ENCODE measurements at regions not wholly inside any gene's neighbourhood (a gene's known extent, or its start where the extent isn't known, plus 50 kb on each side); places are given as distances from the start of the nearest gene placed in this dataset.
A peak's percentile ranks its signal among the peaks of the same experiment; 100 is the strongest.

DNA sequence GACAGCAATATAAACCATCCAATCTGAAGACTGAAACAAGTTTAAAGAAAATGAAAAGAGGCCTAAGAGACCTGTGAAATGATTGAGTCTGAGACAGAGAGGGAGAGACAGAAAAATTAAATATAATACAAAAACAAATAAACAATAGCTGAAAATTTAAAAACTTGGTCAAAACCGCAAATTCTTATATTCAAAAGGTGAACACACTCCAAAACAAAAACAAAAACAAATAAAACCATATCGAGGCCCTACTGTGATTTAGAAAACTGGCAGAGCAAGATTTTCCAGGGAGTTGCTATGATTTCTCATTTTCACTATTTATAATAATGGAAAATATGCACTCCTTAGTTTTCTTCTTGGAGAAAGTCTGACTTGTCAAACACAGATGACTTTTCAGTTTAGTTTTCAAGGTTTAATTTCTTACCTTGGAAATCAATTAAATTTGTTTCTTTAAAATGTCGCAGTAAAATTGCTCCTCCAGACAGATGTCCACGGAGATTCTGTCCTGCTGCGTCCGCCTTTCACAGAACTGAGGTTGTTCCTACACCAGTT, 1420.3 kb downstream of the UQCRFS1 start:
- Histone ChIP-seq H3K36me3 (no peaks in the 10 kb centered on the region), H3K9me3 (no peaks in the 10 kb centered on the region), H3K27me3 (no peaks in the 10 kb centered on the region), H3K4me3 (peak overlapping the region; percentile 66 to 78), H3K27ac (peak overlapping the region; percentile 78), H3K4me1 (peaks cover 35% of the 10 kb centered on the region)
- TF ChIP-seq, protein P1, sequence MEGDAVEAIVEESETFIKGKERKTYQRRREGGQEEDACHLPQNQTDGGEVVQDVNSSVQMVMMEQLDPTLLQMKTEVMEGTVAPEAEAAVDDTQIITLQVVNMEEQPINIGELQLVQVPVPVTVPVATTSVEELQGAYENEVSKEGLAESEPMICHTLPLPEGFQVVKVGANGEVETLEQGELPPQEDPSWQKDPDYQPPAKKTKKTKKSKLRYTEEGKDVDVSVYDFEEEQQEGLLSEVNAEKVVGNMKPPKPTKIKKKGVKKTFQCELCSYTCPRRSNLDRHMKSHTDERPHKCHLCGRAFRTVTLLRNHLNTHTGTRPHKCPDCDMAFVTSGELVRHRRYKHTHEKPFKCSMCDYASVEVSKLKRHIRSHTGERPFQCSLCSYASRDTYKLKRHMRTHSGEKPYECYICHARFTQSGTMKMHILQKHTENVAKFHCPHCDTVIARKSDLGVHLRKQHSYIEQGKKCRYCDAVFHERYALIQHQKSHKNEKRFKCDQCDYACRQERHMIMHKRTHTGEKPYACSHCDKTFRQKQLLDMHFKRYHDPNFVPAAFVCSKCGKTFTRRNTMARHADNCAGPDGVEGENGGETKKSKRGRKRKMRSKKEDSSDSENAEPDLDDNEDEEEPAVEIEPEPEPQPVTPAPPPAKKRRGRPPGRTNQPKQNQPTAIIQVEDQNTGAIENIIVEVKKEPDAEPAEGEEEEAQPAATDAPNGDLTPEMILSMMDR (IDR thresholded peaks at IDR 0.05): no peak
- TF ChIP-seq POLR2AphosphoS5 (IDR thresholded peaks at IDR 0.05; ENCODE audit: insufficient read depth in 1 of 2, low read depth in 1 of 2): no peak
- TF ChIP-seq POLR2A (IDR thresholded peaks at IDR 0.05): no peak
- intact Hi-C loops (cut with DNase I): no loop called here
- no peak for DNase-seq (ENCODE audit: extremely low spot score in 2 of 2)

DNA sequence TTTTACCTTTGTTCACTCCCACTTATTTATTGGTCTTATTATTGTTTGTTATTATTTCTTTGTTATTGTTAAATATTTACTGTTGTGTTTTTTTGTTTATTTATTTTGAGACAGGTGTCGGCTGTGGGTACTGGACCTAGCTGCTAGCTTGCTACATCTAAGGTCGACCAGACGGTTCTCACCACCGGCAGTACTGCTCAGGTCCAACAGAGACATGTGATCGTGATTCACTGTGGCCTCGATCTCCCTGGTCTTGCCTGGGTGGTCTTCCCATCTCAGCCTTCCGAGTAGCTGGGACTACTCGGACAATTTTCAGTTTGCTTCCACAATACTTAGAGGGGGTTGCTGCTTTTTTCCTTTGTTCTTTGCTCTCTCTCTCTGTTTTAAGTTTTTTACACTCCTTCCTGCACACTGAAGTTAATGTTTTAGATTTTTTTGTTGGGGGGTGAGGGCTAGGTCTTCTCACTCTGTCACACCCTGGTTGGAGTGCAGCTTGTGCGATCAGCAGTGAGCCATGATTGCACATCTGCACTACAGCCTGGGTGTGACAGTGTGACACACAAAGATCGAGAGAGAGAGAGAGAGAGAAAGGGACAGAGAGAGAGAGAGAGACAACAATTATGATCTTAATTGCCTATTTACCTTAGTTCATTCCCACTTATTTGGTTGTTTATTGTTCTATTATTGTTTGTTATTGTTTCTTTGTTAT, 1432.4 kb downstream of the UQCRFS1 start:
- TF ChIP-seq POLR2A (IDR thresholded peaks at IDR 0.05): no peak
- no peak for TF ChIP-seq POLR2AphosphoS5 (IDR thresholded peaks at IDR 0.05; ENCODE audit: insufficient read depth in 1 of 2, low read depth in 1 of 2)
- TF ChIP-seq, protein P1 (IDR thresholded peaks at IDR 0.05): no peak
- Histone ChIP-seq H3K36me3 (no peaks in the 10 kb centered on the region), H3K9me3 (no peaks in the 10 kb centered on the region), H3K4me3 (no peak overlapping the region), H3K4me1 (no peaks in the 10 kb centered on the region), H3K27ac (no peak overlapping the region), H3K27me3 (no peaks in the 10 kb centered on the region)
- intact Hi-C loops (cut with DNase I): no loop called here
- DNase-seq (ENCODE audit: extremely low spot score in 2 of 2): no peak

DNA sequence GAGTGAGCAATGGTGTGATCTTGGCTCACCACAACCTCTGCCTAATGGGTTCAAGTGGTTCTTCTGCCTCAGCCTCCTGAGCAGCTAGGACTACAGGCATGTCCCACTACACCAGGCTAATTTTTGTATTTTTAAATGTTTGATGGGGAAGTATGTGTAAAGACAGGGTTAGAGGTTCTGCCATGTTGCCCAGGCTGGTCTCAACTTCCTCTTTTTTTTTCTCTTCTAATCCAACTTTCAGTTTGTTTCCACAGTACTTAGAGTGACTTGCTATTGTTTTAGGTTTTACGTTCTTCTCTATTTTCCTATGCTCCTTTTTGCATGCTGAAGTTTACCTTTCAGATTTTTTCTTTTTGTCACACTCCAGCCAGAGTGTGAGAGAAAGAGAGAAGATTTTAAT, 1433.0 kb downstream of the UQCRFS1 start:
- no peaks in the 10 kb centered on the region for H3K4me1 ChIP-seq
- H3K36me3 ChIP-seq: no peaks in the 10 kb centered on the region
- H3K9me3 ChIP-seq: no peaks in the 10 kb centered on the region
- H3K27ac ChIP-seq: no peak overlapping the region
- DNase-seq (ENCODE audit: extremely low spot score in 2 of 2): no peak
- H3K27me3 ChIP-seq: no peaks in the 10 kb centered on the region
- TF ChIP-seq, protein P1 (IDR thresholded peaks at IDR 0.05): no peak
- TF ChIP-seq POLR2AphosphoS5 (IDR thresholded peaks at IDR 0.05; ENCODE audit: insufficient read depth in 1 of 2, low read depth in 1 of 2) (no peak), POLR2A (IDR thresholded peaks at IDR 0.05) (no peak)
- intact Hi-C loops (cut with DNase I): no loop called here
- H3K4me3 ChIP-seq: no peak overlapping the region

DNA sequence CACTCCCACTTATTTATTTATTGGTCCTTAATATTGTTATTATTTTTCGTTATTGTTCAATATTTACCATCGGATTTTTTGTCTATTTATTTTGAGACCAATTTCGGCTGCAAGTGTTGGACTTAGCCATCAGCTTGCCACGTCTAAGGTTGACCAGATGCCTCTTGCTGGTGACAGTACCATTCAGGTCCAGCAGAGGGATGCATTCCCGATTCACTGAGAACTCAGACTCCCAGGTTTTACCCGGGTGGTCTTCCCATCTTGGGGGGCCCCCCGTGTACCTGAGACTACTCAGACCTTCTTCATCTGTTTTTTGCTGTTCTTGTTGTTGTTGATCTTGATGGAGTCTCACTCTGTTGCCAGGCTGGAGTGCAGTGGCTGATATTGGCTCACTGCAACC, 1435.2 kb downstream of the UQCRFS1 start:
- intact Hi-C loops (cut with DNase I): no loop called here

More for the DNA sequence above, 1435.2 kb downstream of the UQCRFS1 start:
- Histone ChIP-seq H3K27me3 (no peaks in the 10 kb centered on the region), H3K9me3 (no peaks in the 10 kb centered on the region), H3K36me3 (no peaks in the 10 kb centered on the region), H3K4me1 (no peaks in the 10 kb centered on the region), H3K27ac (no peak overlapping the region), H3K4me3 (no peak overlapping the region)
- TF ChIP-seq, protein P1 (IDR thresholded peaks at IDR 0.05): no peak
- TF ChIP-seq POLR2A (IDR thresholded peaks at IDR 0.05): no peak
- TF ChIP-seq POLR2AphosphoS5 (IDR thresholded peaks at IDR 0.05; ENCODE audit: insufficient read depth in 1 of 2, low read depth in 1 of 2): no peak
- DNase-seq (ENCODE audit: extremely low spot score in 2 of 2): no peak

Measured in vagina (tissue), 2 donors.